ENCODE measurements at regions not wholly inside any gene's neighbourhood (a gene's known extent, or its start where the extent isn't known, plus 50 kb on each side); places are given as distances from the start of the nearest gene placed in this dataset.

GRCh38 chr11:70606248-70606950 is 208.1 kb downstream of the CTTN start:
- no peak for DNase-seq (ENCODE audit: low read depth)

GRCh38 chr11:70606951-70607330 is 208.6 kb downstream of the CTTN start:
- no peak for DNase-seq (ENCODE audit: low read depth)

- DNase-seq (ENCODE audit: low read depth): no peak
Measured at GRCh38 chr11:70607561-70607960, 209.2 kb downstream of the CTTN start.

- DNase-seq (ENCODE audit: low read depth): peak; percentile 6
Measured at GRCh38 chr11:70608568-70609470, 210.5 kb downstream of the CTTN start.

GRCh38 chr11:70610566-70611565 is 212.5 kb downstream of the CTTN start:
- DNase-seq (ENCODE audit: low read depth): no peak

- DNase-seq (ENCODE audit: low read depth): no peak
Measured at GRCh38 chr11:70611821-70612220, 213.5 kb downstream of the CTTN start.

- no peak for DNase-seq (ENCODE audit: low read depth)
Measured at GRCh38 chr11:70612459-70613141, 214.3 kb downstream of the CTTN start.

GRCh38 chr11:70614034-70614681 is 215.8 kb downstream of the CTTN start:
- DNase-seq (ENCODE audit: low read depth): no peak

- DNase-seq (ENCODE audit: low read depth): no peak
Measured at GRCh38 chr11:70615036-70615875, 216.9 kb downstream of the CTTN start.

GRCh38 chr11:70616317-70616716 is 218.0 kb downstream of the CTTN start:
- DNase-seq (ENCODE audit: low read depth): no peak

- no peak for DNase-seq (ENCODE audit: low read depth)
Measured at GRCh38 chr11:70616938-70617654, 218.8 kb downstream of the CTTN start.

GRCh38 chr11:70618431-70619101 is 220.2 kb downstream of the CTTN start:
- DNase-seq (ENCODE audit: low read depth): no peak

GRCh38 chr11:70619591-70619990 is 221.3 kb downstream of the CTTN start:
- DNase-seq (ENCODE audit: low read depth): no peak

GRCh38 chr11:70620510-70621184 is 222.3 kb downstream of the CTTN start:
- DNase-seq (ENCODE audit: low read depth): no peak

GRCh38 chr11:70621241-70621640 is 222.9 kb downstream of the CTTN start:
- DNase-seq (ENCODE audit: low read depth): no peak

- no peak for DNase-seq (ENCODE audit: low read depth)
Measured at GRCh38 chr11:70622091-70622490, 223.8 kb downstream of the CTTN start.

GRCh38 chr11:70623906-70624597 is 225.7 kb downstream of the CTTN start:
- DNase-seq (ENCODE audit: low read depth): no peak
